ENCODE measurements at regions not wholly inside any gene's neighbourhood (a gene's known extent, or its start where the extent isn't known, plus 50 kb on each side); places are given as distances from the start of the nearest gene placed in this dataset.

DNA sequence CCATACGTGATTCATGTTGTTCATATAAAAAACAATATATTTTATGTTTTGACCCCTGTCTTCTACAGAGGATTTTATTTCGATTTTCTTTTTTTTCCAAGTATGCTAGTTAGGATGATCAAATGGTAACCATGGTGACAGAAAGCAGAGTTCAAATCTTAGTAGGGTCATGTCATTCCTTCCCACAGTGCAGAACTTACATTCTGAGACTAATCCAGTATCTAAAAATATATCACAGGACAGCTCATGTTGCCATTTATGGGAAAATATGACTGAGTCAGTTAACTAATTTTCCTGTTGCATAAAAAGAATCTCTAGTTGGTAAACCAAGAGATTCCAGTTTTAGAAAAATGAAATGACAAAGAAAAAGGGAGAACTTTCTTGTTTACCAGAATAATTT is 209.5 kb downstream of the PARM1 start:
- H4K20me1 ChIP-seq (ENCODE audit: control insufficient read depth, extremely low read depth, insufficient read depth, low read length) = no peaks in the 10 kb centered on the region
- DNase-seq (ENCODE audit: low read depth, low spot score) (no peak), FAIRE-seq (no peak)
- no peaks in the 10 kb centered on the region for H3K9me3 ChIP-seq (ENCODE audit: control insufficient read depth, low read depth, low read length)
- dilution Hi-C loops (cut with MboI; ENCODE audit: extremely low pct_ligation_motif_present, low sequenced_read_pairs) = no loop called here
- H2AFZ ChIP-seq (ENCODE audit: control insufficient read depth, low read length) = no peak overlapping the region
- H3K4me1 ChIP-seq (ENCODE audit: control insufficient read depth, extremely low read depth, insufficient read depth, low read length) = no peaks in the 10 kb centered on the region
- TF ChIP-seq, protein P1, sequence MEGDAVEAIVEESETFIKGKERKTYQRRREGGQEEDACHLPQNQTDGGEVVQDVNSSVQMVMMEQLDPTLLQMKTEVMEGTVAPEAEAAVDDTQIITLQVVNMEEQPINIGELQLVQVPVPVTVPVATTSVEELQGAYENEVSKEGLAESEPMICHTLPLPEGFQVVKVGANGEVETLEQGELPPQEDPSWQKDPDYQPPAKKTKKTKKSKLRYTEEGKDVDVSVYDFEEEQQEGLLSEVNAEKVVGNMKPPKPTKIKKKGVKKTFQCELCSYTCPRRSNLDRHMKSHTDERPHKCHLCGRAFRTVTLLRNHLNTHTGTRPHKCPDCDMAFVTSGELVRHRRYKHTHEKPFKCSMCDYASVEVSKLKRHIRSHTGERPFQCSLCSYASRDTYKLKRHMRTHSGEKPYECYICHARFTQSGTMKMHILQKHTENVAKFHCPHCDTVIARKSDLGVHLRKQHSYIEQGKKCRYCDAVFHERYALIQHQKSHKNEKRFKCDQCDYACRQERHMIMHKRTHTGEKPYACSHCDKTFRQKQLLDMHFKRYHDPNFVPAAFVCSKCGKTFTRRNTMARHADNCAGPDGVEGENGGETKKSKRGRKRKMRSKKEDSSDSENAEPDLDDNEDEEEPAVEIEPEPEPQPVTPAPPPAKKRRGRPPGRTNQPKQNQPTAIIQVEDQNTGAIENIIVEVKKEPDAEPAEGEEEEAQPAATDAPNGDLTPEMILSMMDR (optimal IDR thresholded peaks at IDR 0.05 in 1 of 3, IDR thresholded peaks at IDR 0.05 in 1 of 3, conservative IDR thresholded peaks at IDR 0.05 in 1 of 3; ENCODE audit: extremely low read depth in 1 of 3, insufficient read depth in 2 of 3, low read length in 3 of 3) = no peak
- TF ChIP-seq EZH2 (IDR thresholded peaks at IDR 0.05; ENCODE audit: low read length) = no peak
- H3K36me3 ChIP-seq (ENCODE audit: control insufficient read depth in 2 of 2, extremely low read depth in 1 of 2, insufficient read depth in 2 of 2, low read length in 2 of 2) = no peaks in the 10 kb centered on the region
- H3K9ac ChIP-seq (ENCODE audit: control insufficient read depth, extremely low read depth, insufficient read depth, low read length) = no peak overlapping the region
- H3K79me2 ChIP-seq (ENCODE audit: control insufficient read depth, insufficient read depth, low read length) = no peaks in the 10 kb centered on the region
- H3K27me3 ChIP-seq (ENCODE audit: control insufficient read depth, extremely low read depth, insufficient read depth, low read length) = peaks cover 4% of the 10 kb centered on the region
- no peaks in the 10 kb centered on the region for H3K9me1 ChIP-seq (ENCODE audit: control insufficient read depth, extremely low read depth, insufficient read depth, low read length)
- no peak overlapping the region for H3K4me2 ChIP-seq (ENCODE audit: control insufficient read depth, extremely low read depth, insufficient read depth, low read depth, low read length)
- no peak overlapping the region for H3K27ac ChIP-seq (ENCODE audit: control insufficient read depth, insufficient read depth, low read length)
- no peak overlapping the region for H3K4me3 ChIP-seq (ENCODE audit: control insufficient read depth in 2 of 3, extremely low read depth in 1 of 3, insufficient read depth in 2 of 3, low read depth in 1 of 3, low read length in 3 of 3)

- Histone ChIP-seq H3K4me2 (ENCODE audit: control insufficient read depth, extremely low read depth, insufficient read depth, low read depth, low read length) (no peak overlapping the region), H3K4me3 (ENCODE audit: control insufficient read depth in 2 of 3, extremely low read depth in 1 of 3, insufficient read depth in 2 of 3, low read depth in 1 of 3, low read length in 3 of 3) (no peak overlapping the region), H4K20me1 (ENCODE audit: control insufficient read depth, extremely low read depth, insufficient read depth, low read length) (no peaks in the 10 kb centered on the region), H3K9me3 (ENCODE audit: control insufficient read depth, low read depth, low read length) (no peaks in the 10 kb centered on the region), H3K27me3 (ENCODE audit: control insufficient read depth, extremely low read depth, insufficient read depth, low read length) (peaks cover 4% of the 10 kb centered on the region), H3K27ac (ENCODE audit: control insufficient read depth, insufficient read depth, low read length) (no peak overlapping the region), H3K9me1 (ENCODE audit: control insufficient read depth, extremely low read depth, insufficient read depth, low read length) (no peaks in the 10 kb centered on the region), H2AFZ (ENCODE audit: control insufficient read depth, low read length) (no peak overlapping the region), H3K79me2 (ENCODE audit: control insufficient read depth, insufficient read depth, low read length) (no peaks in the 10 kb centered on the region), H3K36me3 (ENCODE audit: control insufficient read depth in 2 of 2, extremely low read depth in 1 of 2, insufficient read depth in 2 of 2, low read length in 2 of 2) (no peaks in the 10 kb centered on the region), H3K4me1 (ENCODE audit: control insufficient read depth, extremely low read depth, insufficient read depth, low read length) (no peaks in the 10 kb centered on the region), H3K9ac (ENCODE audit: control insufficient read depth, extremely low read depth, insufficient read depth, low read length) (no peak overlapping the region)
- dilution Hi-C loops (cut with MboI; ENCODE audit: extremely low pct_ligation_motif_present, low sequenced_read_pairs) = no loop called here
- no peak for DNase-seq (ENCODE audit: low read depth, low spot score)
- TF ChIP-seq, protein P1 (optimal IDR thresholded peaks at IDR 0.05 in 1 of 3, IDR thresholded peaks at IDR 0.05 in 1 of 3, conservative IDR thresholded peaks at IDR 0.05 in 1 of 3; ENCODE audit: extremely low read depth in 1 of 3, insufficient read depth in 2 of 3, low read length in 3 of 3) = no peak
- no peak for TF ChIP-seq EZH2 (IDR thresholded peaks at IDR 0.05; ENCODE audit: low read length)
- FAIRE-seq = no peak
These were observed 208.2 kb downstream of the PARM1 start for GRCh38 chr4:75141162-75141561.

Data from keratinocyte (primary cell).